Testis (tissue), 2 donors: ENCODE measurements at regions not wholly inside any gene's neighbourhood (a gene's known extent, or its start where the extent isn't known, plus 50 kb on each side); places are given as distances from the start of the nearest gene placed in this dataset.
"Not testable (repeated sequence)": the region's sequence is repeated elsewhere in the genome, so short reads cannot be mapped to it uniquely, and the experiment has no call there.

Source experiments
- POLR2A ChIP-seq: fragments of 450-650 bp; IDR thresholded peaks from one replicate; pipeline ENCODE4 v1.6.1; 2017; ENCODE audit warnings: antibody characterized with exemption, mild to moderate bottlenecking, moderate library complexity
- TF ChIP-seq, protein P1 (sequence below), 3 experiments: fragments of 450-650 bp in 2 of 3; fragments of 200-600 bp in 1 of 3; sonication (generic) in 1 of 3; IDR thresholded peaks; one replicate each; pipeline ENCODE4 v1.5.1; 2016 to 2019; ENCODE audit warnings: antibody characterized with exemption in 3 of 3, mild to moderate bottlenecking in 2 of 3, moderate library complexity in 1 of 3

DNA sequence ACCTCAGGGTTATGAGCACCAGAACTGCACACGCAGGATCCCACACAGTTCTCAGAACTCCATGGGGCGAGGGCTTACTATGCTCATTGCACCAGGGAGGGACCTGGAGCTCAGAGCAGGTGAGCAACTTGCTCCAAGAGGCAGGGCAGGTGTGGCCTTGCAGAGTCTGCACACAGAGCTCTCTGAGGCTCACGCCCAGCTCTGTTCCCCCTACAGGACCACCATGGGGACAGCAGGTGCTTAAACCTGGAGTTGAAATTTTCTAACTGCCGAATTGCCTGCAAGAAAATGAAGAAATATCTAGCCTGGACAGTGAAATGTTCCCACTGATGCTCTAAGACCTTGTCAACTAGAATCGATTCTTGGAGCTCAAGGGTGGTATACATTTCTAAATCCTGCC is 49.9 kb upstream of the MSMB start:
- TF ChIP-seq, protein P1, sequence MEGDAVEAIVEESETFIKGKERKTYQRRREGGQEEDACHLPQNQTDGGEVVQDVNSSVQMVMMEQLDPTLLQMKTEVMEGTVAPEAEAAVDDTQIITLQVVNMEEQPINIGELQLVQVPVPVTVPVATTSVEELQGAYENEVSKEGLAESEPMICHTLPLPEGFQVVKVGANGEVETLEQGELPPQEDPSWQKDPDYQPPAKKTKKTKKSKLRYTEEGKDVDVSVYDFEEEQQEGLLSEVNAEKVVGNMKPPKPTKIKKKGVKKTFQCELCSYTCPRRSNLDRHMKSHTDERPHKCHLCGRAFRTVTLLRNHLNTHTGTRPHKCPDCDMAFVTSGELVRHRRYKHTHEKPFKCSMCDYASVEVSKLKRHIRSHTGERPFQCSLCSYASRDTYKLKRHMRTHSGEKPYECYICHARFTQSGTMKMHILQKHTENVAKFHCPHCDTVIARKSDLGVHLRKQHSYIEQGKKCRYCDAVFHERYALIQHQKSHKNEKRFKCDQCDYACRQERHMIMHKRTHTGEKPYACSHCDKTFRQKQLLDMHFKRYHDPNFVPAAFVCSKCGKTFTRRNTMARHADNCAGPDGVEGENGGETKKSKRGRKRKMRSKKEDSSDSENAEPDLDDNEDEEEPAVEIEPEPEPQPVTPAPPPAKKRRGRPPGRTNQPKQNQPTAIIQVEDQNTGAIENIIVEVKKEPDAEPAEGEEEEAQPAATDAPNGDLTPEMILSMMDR (IDR thresholded peaks at IDR 0.05) = not testable (repeated sequence)
- TF ChIP-seq POLR2A = not testable (repeated sequence)
